GM12864 (cell line): ENCODE measurements at regions not wholly inside any gene's neighbourhood (a gene's known extent, or its start where the extent isn't known, plus 50 kb on each side); places are given as distances from the start of the nearest gene placed in this dataset.

ENCODE experiments used
- DNase-seq: peaks from one replicate; pipeline ENCODE4 v3.0.0-alpha.2; 2011; ENCODE audit warnings: low read depth
- H3K4me3 ChIP-seq: 2 replicates; pipeline ENCODE4 v1.5.1; 2011; ENCODE audit warnings: mild to moderate bottlenecking, low read depth, low read length, control low read depth
- TF ChIP-seq, protein P1 (sequence below): IDR thresholded peaks from 2 replicates; pipeline ENCODE4 v1.5.1; 2011; ENCODE audit warnings: low read depth, mild to moderate bottlenecking, moderate library complexity, low read length, control low read depth, inconsistent platforms; ENCODE audit errors: missing control alignments

DNA sequence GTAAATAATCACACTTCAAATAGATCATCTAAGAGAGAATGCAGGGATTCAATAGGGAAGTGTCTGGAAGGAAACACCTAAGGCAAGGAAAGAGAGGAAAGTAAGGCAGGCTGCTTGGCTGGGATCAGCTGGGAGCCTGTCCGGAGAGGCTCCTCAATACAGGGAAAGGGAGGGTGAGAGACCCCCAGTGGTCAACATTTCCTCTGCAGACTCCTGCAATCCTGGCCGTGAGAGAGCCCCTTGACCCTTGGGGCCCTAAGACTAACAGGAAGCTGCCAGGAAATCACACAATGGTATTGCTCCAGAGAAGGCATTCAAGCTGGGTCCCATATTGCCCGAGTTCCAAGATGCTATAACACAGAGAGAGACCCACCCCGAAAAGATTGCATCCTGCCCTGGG lies 549.4 kb downstream of the NYAP2 start:
- no peak for DNase-seq
- H3K4me3 ChIP-seq = no peak overlapping the region
- TF ChIP-seq, protein P1, sequence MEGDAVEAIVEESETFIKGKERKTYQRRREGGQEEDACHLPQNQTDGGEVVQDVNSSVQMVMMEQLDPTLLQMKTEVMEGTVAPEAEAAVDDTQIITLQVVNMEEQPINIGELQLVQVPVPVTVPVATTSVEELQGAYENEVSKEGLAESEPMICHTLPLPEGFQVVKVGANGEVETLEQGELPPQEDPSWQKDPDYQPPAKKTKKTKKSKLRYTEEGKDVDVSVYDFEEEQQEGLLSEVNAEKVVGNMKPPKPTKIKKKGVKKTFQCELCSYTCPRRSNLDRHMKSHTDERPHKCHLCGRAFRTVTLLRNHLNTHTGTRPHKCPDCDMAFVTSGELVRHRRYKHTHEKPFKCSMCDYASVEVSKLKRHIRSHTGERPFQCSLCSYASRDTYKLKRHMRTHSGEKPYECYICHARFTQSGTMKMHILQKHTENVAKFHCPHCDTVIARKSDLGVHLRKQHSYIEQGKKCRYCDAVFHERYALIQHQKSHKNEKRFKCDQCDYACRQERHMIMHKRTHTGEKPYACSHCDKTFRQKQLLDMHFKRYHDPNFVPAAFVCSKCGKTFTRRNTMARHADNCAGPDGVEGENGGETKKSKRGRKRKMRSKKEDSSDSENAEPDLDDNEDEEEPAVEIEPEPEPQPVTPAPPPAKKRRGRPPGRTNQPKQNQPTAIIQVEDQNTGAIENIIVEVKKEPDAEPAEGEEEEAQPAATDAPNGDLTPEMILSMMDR = no peak

GRCh38 chr2:225938991-225939390 lies 539.5 kb downstream of the NYAP2 start:
- TF ChIP-seq, protein P1 = no peak
- H3K4me3 ChIP-seq = no peak overlapping the region
- no peak for DNase-seq

DNA sequence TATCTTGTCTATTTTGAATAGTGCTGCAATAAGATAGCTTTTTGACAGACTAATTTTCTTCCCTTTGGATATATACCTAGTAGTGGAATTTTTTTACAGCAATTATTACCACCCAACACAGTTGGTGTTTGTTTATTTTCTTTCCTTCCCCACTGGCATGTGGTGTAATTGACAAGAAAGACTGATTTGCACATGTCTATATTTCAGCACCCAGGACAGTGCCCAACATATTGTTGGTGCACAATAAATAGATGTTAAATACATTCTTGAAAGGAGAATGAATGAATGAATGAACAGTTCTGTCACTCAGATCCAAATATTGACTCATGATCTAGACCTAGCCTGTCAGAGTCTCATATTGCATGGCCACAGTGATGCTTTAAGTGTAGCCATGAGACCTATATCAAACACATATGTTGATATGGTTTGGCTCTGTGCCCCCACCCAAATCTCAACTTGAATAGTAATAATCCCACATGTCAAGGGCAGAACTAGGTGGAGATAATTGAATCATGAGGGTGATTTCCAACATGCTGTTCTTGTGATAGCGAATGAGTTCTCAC lies 538.2 kb downstream of the NYAP2 start:
- H3K4me3 ChIP-seq = no peak overlapping the region
- TF ChIP-seq, protein P1 = no peak
- no peak for DNase-seq

GRCh38 chr2:225932811-225933413 lies 533.4 kb downstream of the NYAP2 start:
- H3K4me3 ChIP-seq = no peak overlapping the region
- DNase-seq = no peak
- TF ChIP-seq, protein P1 = no peak

DNA sequence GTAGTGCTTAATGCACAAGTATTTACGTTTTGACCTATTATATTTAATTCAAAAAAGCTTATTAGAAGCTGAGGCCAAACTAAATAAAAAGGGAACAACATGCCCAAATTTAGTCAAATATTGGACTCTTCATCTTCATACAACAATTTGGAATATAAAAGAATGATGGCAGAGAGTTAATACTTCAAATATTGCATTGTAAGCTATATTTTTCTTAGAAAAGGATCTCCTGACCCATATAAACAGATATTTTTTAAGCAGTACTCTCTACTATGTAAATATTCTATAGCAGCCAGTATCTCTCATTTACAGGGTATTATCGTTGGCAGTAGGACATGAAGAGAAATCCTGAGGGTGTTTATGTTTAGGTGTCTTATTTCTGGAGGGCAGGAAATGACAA lies 531.2 kb downstream of the NYAP2 start:
- TF ChIP-seq, protein P1 = no peak
- no peak for DNase-seq
- no peak overlapping the region for H3K4me3 ChIP-seq

DNA sequence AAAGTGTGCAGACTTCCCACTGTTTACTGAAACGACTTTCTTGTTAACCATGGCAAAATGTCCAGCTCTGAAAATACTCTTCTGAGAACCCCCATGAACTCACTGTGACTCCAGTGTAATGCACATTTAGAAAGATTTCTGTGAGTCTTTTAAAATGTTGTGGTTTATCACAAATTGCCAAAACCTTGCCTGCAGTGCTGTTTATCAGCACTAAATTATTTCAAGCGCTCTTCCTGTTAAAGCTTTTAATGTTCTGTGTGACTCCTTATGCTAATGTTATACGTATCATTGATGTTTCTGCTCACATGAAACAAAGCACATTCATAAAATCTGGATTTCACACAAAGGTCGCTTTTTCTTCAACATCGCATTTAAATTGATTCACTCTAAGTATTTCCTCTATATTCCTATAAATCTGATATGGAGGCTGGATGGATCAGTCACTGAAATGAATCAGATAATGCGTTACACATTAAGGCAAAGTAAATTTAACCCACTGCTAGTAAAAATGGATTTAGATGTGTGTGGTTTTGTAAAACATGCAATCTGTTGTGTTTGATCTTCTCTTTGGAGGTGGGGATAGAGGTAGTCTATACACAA lies 521.2 kb downstream of the NYAP2 start:
- no peak overlapping the region for H3K4me3 ChIP-seq
- TF ChIP-seq, protein P1 = no peak
- DNase-seq = no peak

GRCh38 chr2:225916692-225917091 lies 517.2 kb downstream of the NYAP2 start:
- no peak for DNase-seq
- TF ChIP-seq, protein P1 = no peak
- no peak overlapping the region for H3K4me3 ChIP-seq
